AG20443 (cell line): ENCODE measurements at regions not wholly inside any gene's neighbourhood (a gene's known extent, or its start where the extent isn't known, plus 50 kb on each side); places are given as distances from the start of the nearest gene placed in this dataset.
"Not testable (repeated sequence)": the region's sequence is repeated elsewhere in the genome, so short reads cannot be mapped to it uniquely, and the experiment has no call there.

Experiments used
- DNase-seq: peaks from one replicate; pipeline ENCODE4 v3.0.0; 2012; ENCODE audit warnings: low spot score, mixed read lengths

DNA sequence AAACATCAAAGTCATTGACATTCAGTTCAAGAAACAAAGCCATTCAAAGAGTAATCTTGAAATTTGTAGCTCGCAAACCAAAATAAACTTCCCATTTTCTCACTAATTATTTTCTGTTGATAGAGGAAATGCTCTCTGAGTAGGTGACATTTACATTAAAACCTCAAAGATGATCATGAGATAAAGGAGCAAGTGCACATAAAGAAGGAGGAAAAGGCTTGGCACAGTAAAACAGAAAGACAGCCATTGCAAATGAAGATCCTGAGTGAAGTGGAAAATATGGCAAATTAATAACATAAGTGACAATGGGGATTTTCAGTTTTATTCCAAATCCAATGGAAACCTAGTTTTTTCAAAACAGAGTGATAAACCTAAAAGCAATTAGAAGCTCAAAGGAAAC lies 2320.8 kb downstream of the ARAP2 start:
- no peak for DNase-seq

DNA sequence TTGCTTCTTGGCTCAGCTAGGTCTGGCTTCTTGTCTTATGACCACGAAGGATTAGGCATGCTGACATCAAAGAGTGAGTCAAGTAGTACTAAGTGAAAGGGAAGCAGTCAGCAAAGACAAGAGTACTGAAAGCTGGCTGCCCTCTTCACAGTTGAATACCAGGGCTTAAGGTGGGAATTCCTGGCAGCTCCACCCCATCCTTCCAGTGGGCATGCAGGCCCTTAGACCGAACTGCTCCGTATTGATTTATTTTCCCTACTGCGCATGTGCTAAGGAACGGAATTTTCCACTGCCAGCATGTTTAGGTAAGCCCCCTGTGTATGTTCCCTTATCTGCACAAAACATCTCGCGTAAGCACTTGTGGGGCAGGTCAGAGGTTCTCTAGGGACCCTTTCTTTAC lies 2320.1 kb downstream of the ARAP2 start:
- DNase-seq: peak; percentile 32

DNA sequence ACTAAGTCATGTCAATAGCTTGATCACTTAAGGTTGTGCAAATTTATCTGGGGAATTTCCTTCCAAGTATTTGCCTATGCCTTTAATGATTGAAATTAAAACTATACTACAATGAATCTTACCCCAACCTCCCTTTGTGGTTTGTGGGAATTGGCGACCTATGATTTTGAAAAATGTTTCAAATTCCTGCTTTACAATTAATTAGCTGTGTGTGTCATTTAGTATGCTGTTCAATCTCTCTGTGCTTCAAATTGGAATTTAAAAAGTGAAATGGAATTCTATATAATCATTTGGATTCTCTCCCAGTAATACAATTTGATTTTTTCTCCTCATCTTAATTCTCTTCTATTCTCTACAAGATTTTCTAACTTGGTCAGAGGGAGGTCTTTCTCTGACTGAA lies 2319.5 kb downstream of the ARAP2 start:
- no peak for DNase-seq

DNA sequence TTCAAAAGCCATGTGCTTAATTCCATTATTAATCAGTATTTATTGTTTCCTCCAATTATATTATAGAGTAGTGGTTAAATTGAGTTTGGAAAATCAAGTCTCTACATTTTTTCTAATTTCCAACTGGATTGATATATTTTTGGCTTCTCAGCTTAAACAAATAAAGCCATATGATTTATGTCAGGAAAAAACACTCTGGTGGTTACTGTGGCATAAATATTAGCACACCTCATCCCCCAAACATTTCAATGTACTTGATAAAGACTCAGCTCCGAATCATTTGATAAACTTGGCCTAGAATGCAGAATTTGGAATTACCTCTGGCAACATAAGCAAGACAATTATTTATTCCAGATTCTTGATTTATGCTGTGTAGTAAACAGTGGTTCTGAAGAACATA lies 2313.8 kb downstream of the ARAP2 start:
- DNase-seq: no peak

DNA sequence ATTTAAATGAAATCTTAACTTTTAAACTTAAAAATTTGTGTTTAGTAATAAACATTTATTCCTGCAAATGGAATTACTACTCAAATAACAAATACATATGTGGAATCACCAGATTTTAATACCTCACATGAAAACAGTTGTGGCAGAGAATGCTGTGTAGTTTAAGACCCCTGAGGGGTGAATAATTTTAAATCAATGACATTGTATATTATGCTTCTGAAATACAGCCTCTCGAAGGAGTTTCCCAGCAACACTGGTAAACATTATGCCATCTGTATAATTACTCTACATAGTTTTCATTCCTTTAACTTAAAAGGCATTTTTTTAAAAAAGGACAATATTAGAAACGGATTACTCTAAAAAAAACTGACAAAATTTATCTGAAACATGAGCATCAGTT lies 2313.3 kb downstream of the ARAP2 start:
- DNase-seq: no peak

DNA sequence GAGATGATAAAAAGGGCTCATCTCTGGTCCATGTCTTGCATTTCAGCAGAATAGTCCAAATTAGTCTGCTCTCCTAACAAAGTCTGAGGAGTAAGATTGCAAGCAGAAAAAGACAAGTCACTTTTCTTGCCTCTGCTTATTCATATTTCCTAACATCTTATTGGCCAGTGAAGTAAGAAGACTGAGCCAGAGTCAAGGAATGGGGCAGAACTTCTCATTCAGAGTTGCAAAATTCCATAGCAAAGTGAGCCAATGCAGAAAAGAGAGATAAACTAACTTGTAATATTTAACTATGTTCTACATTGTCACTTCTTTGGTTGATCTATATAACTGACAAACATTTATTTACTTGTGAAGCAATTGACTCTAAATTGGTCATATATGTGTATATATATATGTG lies 2304.0 kb downstream of the ARAP2 start:
- peak; percentile 29 for DNase-seq

DNA sequence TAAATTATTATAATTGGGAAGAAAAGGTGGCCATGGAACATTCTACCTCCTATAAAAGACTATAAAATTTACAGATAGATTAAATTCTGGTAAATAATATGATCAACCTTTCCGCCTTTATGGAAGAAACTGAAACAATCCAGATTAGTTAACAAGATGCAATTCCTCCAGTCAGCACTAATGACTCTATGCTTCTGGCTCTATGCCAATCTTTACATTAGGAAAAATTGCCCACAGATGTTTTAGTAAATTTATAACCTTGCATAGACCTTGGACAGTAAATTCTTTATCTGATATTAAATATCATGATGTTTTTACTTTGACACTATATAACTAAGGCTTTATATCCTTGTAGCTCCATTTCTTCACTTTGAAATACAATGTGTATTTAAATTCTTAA lies 2302.5 kb downstream of the ARAP2 start:
- no peak for DNase-seq

DNA sequence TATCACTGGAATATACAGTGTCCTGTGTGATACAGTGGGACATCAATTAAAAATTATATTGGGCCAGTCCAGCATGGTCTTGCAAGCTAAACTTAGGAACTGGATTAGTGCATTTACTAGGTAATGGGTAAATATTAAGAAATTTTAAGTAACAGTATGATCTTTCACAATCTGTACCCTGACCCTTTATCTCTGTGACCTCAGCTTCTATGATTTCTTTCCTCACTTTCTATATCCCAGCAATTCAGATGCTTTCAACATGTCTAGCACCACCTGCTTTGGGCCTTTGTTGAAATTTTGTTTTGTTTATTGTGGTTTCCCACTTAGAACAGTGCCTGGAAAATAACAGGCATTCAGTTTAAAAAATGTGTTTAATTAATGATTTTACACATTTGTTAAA lies 2295.4 kb downstream of the ARAP2 start:
- no peak for DNase-seq

DNA sequence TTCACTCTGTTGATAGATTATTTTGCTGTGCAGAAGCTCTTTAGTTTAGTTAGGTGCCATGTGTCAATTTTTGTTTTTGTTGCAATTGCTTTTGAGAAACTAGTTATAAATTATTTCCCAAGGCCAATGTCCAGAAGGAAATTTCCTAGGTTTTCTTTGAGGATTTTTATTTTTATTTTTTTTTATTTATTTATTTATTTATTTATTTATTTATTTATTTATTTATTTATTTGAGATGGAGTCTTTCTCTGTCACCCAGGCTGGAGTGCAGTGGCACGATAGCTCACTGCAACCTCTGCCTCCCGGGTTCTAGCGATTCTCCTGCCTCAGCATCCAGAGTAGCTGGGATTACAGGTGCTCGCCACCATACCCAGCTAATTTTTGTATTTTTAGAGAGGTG lies 2290.5 kb downstream of the ARAP2 start:
- DNase-seq: not testable (repeated sequence)

DNA sequence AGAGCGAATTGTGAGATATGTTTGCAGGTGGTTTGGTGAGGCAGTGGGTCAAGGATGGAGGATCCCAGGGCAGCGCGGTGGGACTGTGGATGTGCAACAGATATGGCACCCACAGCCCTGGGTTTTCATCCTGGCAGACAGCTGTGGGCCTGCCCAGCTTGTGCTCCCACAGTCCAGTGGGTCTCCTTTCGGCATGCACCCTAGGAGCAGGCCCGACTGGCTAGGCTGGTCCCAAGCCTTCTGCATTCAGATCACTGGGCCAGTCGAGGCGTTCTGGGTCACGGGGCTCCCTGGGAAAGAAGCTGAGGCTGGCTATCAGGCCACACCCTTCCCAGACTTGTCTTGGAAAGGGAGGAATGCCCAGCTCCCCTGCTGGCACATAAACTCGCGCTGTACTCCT lies 2289.6 kb downstream of the ARAP2 start:
- DNase-seq: no peak

DNA sequence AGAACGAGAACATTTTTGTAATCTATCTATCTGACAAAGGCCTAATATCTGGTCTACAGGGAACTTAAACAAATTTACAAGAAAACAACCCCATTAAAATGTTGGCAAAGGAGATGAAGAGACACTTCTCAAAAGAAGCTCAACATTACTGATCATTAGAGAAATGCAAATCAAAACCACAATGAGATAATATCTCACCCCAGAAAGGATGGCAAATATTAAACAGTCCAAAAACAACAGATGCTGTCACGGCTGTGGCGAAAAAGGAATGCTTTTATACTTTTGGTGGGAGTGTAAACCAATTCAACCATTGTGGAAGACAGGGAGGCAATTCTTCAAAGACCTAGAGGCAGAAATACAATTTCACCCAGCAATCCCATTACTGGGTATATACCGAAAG lies 2284.8 kb downstream of the ARAP2 start:
- no peak for DNase-seq

DNA sequence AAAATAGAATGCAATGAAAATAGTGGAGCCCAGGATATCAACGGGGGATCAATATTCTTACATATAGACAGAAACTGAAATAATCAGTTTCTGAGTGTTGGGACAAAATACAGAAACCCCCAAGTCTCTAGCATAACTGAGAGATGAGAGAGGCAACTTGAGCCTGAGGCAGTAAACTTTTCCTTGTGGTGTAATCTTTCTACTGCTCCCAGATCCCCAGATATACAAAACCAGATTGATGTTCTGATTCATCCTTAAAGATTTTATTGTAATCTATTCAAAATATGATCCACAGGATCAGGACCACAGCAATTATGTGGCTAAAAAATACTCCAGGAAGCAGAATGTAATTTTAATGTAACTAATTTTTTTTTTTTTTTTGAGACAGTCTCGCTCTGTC lies 2282.6 kb downstream of the ARAP2 start:
- no peak for DNase-seq

DNA sequence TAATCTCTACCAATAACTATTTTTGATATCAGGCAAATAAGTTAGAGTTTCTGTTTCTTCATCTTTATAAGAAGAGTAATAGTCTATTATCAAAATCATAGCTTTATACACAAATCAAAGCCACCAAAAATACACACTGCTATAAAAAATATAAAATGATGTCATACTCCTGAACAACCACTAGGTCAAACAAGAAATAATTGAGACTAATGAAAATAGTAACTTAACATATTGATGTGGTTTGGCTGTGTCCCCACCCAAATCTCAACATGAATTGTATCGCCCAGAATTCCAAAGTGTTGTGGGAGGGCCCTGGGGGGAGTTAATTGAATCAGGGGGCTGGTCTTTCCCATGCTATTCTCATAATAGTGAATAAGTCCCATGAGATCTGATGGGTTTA lies 2277.5 kb downstream of the ARAP2 start:
- no peak for DNase-seq

DNA sequence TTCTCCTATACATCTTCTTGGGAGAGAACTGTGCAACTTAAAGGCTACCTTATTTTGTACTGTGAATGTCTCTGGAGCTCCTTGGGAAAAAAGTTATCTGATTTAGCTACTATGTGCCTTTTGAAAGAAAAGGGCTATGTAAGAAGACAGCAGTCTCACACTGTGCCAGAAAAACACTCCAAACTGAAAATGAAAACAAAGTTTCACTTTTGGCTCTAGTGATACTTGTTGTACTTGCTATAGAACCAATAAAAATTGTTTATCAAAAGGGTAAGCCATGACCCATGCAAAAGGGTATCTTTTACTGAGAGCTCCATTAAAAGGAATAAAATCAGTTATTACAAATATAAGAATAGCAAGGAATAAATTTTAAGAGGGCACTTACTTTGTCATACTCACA lies 2270.0 kb downstream of the ARAP2 start:
- DNase-seq: no peak

DNA sequence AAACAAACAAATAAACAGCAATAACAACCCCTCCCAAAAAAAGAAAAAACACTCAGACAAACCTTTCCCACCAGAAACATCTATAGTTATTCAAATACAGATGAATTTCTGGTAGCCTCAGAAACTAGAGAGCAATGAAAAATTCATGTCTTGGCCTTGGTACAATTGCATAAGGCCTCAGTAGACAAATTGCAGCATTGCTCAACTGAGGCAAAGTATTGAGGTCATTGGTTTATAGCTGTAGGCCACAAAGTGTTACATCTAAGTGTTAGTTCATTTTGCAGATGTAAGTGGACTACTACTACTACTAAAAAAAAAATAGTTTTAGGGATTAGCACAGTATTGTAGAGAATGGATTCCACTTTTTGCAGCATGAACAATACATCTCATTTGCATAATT lies 2268.3 kb downstream of the ARAP2 start:
- DNase-seq: no peak

DNA sequence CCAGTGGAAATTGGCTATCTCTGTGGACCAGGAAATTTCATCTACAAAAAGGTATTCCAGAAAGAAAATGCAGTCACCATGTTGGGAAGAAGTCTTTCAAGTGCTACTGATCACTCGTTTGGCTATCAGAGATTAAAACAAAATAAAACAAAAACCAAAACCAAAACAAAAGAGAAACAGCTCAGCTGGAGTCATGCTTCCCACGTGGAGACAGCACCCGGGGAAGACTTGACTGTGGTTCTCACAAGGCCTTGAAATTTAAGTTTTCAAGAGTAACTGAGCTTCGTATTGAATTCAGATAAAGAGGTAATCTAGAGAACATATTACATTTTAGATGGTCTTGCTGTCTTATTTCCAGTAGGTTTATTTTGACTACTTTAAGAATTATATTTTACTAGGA lies 2264.5 kb downstream of the ARAP2 start:
- DNase-seq: not testable (repeated sequence)

DNA sequence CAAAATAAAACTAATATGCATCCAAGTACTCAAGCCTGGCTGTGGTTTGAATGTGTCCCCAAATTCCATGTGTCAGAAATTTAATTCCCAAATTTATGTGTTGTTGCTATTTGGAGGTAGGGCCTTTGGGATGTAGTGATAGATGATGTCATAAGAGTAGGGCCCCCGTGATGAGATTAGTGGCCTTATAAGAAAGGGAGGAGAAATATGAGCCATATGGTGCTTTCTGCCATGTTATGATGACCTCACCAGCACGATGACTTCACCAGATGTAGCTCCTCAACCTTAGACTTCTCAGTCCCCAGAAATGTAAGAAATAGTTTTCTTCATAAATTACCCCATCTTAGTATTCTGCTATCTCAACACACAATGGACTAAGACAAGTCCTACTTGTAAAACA lies 2264.0 kb downstream of the ARAP2 start:
- DNase-seq: no peak

DNA sequence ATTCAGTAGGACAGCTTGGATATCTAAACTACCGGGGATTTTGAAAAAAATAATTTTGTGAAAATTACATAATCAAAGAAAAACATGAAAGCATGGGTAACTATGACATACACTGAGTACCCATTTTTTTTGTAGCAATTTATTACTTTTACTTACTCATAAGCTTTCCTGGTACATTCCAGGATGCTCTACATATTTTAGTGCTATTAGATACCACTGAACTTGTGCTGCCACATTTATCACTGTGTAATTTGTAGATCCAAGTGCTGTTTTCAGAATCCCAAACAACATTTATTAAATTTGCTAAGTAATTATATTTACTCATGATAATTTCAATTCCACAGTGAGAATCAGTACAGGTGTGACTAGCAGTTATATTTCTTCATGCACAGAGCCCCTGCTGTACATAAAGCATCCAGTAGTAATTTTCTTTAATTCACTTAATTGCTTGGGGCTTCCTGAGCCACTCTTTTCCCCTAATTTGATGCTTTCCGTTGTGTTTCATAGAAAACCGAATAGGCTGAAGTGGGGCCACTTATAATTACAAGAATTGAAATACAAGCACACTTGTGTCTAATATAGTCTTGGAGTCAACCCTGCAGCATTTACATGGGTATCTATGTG lies 2254.4 kb downstream of the ARAP2 start:
- no peak for DNase-seq

DNA sequence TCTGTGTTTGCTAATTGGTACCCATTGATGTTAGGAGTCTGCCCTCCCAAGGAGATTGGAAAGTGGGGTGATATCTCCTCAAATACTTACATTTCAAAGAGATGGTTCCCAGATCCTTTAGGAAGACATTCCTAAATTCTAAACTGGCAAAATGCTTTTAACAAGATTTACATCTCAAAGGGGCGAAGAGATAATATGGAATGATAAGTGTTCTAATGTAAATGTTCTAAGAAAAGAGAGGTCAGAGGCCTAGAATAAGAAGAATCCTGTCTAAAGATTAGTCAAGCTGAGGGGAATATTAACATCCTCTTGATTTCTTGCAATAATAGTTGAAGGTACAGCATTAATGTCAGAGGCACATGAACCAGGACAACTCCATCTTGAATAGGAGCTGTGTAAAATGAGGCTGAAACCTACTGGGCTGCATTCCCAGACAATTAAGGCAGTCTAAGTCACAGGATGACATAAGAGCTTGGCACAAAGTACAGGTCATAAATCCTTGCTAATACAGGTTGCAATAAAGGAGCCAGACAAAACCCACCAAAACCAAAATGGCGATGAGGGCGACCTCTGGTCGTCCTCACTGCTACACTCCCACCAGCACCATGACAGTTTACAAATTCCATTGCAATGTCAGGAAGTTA lies 2248.1 kb downstream of the ARAP2 start:
- DNase-seq: no peak

DNA sequence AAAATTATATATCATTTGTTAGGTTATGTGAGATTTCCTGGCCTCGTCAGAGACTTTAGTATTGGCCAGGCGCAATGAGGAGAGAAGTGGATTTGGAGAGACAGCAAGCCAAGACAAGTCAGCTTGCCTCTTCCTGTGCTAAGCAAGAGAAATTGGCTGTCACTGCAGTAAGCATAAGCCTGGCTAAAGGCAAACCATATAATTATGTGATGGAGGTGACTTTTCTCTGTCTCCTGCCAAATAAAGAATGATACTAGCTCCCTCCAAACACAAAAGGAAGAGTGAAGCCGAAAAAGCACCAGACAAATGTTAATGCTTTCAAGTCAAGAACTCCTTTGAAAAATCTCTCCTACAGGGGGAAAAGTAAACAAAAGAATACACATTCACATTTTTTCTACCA lies 2246.0 kb downstream of the ARAP2 start:
- DNase-seq: no peak

DNA sequence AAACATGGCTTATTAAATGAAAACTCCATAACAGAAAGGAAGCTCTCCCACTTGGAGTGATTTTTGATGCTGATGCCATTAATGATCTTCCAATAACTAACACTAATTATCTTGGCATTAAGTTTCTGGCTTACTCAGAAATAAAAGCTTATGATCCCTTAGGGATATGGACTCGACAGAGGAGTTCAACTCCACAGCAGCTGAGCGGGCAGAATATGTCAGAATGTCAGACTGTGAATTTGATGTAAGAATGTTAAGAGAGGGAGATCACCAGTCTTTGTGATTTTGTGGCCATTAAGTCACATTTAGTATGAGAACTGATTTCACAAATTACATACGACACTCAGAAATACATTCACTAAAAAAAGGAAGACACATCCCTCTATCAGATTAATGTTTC lies 2244.0 kb downstream of the ARAP2 start:
- DNase-seq: no peak

DNA sequence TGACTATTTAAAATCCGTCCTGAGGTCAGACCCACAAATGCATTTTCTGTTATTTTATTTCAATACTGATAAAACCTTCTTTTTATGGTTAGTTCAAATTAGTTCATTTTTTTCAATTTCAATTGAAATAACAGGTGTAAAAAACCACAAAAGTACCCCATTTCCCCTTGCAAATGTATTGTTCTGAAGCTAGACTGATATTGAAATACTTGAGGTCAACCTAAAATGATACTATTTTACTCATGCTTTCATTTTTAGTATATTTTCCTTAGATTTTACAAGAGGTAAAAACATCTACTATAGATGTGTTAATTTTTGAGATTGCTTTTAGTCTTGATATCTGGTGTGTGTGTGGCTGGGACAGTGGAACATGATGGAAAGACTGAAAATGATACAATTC lies 2237.8 kb downstream of the ARAP2 start:
- not testable (repeated sequence) for DNase-seq

DNA sequence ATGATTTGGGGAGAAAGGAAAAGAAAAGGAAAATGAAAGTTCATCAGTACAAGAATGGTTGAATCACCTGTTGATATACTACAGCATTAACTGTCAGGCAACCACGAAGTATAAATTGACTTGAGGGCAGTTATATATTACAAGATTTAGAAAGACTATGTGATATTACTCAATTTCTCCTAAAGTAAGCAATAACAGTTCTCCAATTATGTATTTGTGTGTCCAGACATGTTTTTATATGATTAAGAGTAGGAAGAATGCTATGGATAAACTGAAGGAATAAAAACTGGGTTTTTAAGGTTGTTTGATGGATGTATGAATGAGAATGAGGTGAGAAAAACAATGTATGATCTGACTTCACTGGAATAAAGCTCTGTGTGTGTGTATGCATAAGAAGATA lies 2234.4 kb downstream of the ARAP2 start:
- no peak for DNase-seq

DNA sequence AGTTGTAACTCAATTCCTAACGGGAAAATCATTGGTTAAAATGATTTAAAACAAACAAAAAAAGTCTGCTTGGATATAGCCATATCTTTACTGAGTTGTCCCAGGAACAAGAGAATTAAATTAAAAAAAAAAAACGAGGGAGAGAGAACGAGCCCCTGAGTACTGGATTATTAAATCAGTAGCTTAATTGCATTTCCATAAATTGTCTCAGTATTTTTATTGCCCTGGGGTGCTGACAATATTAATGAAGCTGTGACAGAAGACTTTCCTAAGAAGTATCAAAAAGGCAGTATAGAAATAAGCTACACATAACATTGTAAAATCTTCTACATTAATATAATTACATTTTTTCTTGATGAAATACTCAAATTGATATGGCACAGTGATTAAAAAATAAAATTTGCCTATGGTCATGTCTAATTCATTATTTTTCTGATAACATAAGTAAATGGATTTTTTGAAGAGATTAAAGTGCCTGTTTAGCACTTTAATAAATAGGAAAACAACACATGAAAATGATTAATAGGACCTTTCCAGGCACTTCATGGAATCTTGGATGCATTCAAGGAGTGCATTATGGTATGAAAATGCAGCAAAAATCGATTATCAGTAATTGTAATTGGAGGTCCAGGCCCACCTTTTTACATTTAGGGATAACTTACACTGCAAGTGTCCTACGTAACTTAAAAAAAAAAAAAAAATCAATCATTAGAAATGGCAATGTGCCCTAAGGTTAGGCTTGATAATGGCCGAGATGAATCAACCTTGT lies 2233.4 kb downstream of the ARAP2 start:
- no peak for DNase-seq
